Stimulated activated naive CD8-positive, alpha-beta T cell treated with anti-CD3 and anti-CD28 coated beads, Interleukin-15, amount 100 ng/mL, for 72 hours (primary cell): ENCODE measurements at regions not wholly inside any gene's neighbourhood (a gene's known extent, or its start where the extent isn't known, plus 50 kb on each side); places are given as distances from the start of the nearest gene placed in this dataset.
"Not testable (repeated sequence)": the region's sequence is repeated elsewhere in the genome, so short reads cannot be mapped to it uniquely, and the experiment has no call there.

Source experiments
- ATAC-seq: fragments of 150-1000 bp; cut with Tn5 transposase; 2 replicates; pipeline ENCODE4 v1.10.0; 2021; ENCODE audit warnings: mild to moderate bottlenecking, moderate library complexity
- DNase-seq, 2 donors: peaks; one replicate each; pipeline ENCODE4 v3.0.0; 2021 to 2022
- H3K27ac Mint-ChIP-seq, 2 donors: one replicate each; pipeline ENCODE4 v1.8.0; 2022; ENCODE audit warnings: mild to moderate bottlenecking in 2 of 2, mixed read lengths in 2 of 2, moderate library complexity in 2 of 2
- H3K27me3 Mint-ChIP-seq: one replicate; pipeline ENCODE4 v1.8.0; 2022; ENCODE audit warnings: mixed read lengths
- H3K4me1 Mint-ChIP-seq: one replicate; pipeline ENCODE4 v1.8.0; 2022; ENCODE audit warnings: mild to moderate bottlenecking, mixed read lengths
- H3K4me3 Mint-ChIP-seq, 2 donors: one replicate each; pipeline ENCODE4 v1.8.0; 2022; ENCODE audit warnings: mild to moderate bottlenecking in 2 of 2, mixed read lengths in 2 of 2, moderate library complexity in 1 of 2
- H3K9me3 Mint-ChIP-seq, 2 donors: one replicate each; pipeline ENCODE4 v1.8.0; 2022; ENCODE audit warnings: mixed read lengths in 2 of 2

DNA sequence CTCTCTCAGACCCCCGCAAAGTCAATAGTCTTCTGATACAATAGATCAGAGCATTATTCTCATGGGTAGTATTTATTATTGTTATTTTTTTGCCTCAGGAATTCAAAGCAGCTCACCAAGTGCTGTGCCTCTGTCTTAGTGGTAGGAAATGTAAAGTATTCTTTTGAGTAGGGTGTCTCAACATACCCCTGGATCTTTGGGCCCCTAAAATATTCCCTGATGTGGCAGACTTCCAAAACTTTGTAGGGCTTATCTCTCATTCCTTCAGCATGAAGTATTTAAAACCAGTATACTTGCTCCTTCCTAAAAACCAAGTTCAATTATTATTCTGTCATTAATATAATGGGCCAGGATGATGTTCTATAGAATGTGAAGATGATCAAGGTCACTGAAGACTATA lies 115.3 kb upstream of the ZNF827 start:
- ATAC-seq (no peak), DNase-seq (no peak)
- H3K4me3 Mint-ChIP-seq: no peak overlapping the region
- H3K27ac Mint-ChIP-seq: no peak overlapping the region
- H3K9me3 Mint-ChIP-seq: peaks cover 0 to under 1% of the 10 kb centered on the region in 2 donors
- no peaks in the 10 kb centered on the region for H3K4me1 Mint-ChIP-seq
- H3K27me3 Mint-ChIP-seq: no peaks in the 10 kb centered on the region

DNA sequence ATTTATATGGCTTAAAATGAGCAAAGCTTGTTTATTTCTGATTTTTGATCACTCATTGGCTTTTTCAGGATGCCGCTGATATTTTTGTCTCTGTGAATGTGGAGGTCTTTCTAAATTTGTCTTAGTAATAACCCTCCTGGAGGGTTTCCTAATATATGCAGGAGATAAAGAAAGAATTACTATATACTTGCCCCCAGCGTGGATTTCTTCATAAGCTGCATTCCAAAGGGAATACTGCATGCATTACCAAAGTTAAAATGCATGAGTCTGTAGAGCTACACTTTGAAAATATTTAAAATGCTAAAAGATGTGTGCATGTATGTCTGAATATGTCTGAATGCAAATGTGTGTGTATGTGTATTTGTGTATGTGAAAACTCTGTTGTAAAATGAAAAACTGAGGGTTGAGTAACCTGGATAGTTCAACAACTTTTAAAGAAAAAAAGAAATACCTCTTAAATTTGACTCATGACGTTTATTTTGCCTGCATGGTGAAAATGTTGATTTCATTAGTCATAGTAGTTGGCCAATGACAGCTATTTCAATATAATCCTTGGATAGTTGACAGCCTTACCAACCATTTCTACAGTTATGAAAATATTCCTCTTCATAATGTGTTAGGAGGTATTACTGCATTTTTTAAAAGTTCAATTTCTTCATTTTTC lies 113.2 kb upstream of the ZNF827 start:
- no peaks in the 10 kb centered on the region for H3K4me1 Mint-ChIP-seq
- H3K27me3 Mint-ChIP-seq: peaks cover 8% of the 10 kb centered on the region
- H3K4me3 Mint-ChIP-seq: no peak overlapping the region
- H3K27ac Mint-ChIP-seq: no peak overlapping the region
- DNase-seq (no peak), ATAC-seq (no peak)
- peaks cover 7 to 10% of the 10 kb centered on the region in 2 donors for H3K9me3 Mint-ChIP-seq

DNA sequence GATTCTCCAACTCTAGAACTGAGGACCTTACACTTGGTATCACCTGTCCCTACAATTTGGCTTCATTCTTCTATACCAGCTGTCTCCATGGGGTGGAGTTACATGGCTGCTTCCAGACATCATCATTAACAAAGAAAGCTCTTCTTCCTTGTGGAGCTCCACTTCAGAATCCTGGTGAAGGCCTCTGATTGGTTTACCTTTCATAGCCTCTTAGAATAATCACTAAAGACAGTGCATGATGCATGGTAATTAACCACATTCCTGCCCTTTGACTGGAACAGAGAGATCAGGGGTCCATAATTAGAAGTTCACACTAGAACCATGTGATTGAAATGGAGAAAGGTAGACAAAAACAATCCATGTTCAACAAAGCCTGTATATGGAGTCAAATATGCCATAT lies 112.6 kb upstream of the ZNF827 start:
- Mint-ChIP-seq H3K4me3 (no peak overlapping the region), H3K27ac (no peak overlapping the region), H3K4me1 (no peaks in the 10 kb centered on the region), H3K27me3 (peaks cover 8% of the 10 kb centered on the region), H3K9me3 (peaks cover 10% of the 10 kb centered on the region in 2 donors)
- no peak for DNase-seq
- ATAC-seq: no peak

DNA sequence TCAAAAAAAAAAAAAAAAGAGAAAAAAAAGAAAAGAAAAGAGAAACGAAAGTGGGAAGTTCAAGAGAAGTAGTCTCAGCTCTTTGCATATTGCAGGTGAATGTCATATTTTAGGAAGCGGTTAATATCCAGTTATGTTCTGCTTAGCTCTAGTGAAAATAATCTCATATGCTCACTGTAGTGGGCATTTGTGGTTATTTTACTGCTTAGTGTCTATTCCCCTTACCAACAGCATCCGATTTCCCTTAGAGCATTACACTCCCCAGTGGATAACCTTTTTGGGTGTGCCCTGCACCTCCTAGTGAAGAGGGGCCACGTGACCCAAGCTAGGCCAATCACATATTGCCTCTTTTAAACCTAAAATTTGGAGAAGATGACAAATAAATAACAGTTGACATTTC lies 111.2 kb upstream of the ZNF827 start:
- H3K27ac Mint-ChIP-seq: no peak overlapping the region
- no peak overlapping the region for H3K4me3 Mint-ChIP-seq
- ATAC-seq (no peak), DNase-seq (no peak)
- H3K27me3 Mint-ChIP-seq: peaks cover 16% of the 10 kb centered on the region
- peaks cover 10% of the 10 kb centered on the region in 2 donors for H3K9me3 Mint-ChIP-seq
- no peaks in the 10 kb centered on the region for H3K4me1 Mint-ChIP-seq

DNA sequence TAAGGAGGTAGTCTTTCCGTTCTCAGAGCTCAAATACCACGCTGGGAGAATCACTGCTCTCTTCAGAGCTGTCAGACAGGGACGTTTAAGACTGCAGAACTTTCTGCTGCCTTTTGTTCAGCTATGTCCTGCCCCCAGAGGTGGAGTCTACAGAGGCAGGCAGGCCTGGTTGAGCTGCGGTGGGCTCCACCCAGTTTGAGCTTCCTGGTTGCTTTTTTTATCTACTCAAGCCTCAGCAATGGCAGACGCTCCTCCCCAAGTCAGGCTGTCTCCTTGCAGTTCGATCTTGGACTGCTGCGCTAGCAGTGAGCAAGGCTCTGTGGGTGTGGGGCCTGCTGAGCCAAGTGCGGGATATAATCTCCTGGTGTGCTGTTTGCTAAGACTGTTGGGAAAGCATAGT lies 109.1 kb upstream of the ZNF827 start:
- not testable (repeated sequence) for H3K27ac Mint-ChIP-seq, ATAC-seq, DNase-seq, H3K4me1 Mint-ChIP-seq, H3K4me3 Mint-ChIP-seq
- peaks cover 27% of the 10 kb centered on the region for H3K27me3 Mint-ChIP-seq
- H3K9me3 Mint-ChIP-seq: peaks cover 10% of the 10 kb centered on the region in 2 donors

DNA sequence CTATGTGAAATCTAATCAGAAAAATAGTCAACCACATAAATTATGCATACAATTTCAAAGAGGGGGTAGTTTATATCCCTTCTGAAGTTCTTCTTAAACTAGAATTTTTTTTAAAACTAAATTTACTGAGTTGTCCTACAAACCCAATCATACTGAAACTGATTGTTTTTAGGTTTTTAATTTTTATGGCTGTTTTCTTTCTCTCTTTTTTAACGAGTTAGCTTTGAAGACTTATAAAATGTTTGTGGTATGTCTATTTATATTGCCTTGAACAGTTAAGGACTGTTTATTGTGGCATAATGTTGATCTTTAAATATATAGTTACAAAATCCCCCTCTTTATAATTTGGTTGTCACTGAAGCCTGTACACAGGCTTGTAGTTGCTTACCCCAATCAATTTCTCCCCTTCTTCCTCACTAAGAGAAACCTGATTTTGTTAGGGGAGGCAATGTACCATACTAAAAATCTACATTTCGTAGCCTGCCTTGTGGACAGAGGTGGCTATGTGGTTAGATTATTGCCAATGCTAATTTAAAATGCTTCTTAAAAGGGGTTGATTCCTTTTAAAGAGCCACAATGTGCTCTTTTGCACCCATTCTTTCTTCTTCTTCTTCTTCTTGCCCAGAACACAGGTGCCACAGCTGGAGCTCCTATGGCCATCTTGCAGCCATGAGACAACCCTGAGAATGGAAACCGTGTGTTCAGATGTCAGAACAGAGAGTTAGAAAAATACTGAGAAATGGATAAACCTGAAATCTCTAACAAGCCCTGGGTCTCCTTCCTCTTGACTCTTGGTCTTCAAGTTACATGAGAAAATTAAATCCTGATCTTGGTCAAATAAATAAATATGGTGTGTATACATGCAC lies 102.7 kb upstream of the ZNF827 start:
- H3K9me3 Mint-ChIP-seq: no peaks in the 10 kb centered on the region
- DNase-seq (no peak), ATAC-seq (no peak)
- H3K4me1 Mint-ChIP-seq: no peaks in the 10 kb centered on the region
- peaks cover 19% of the 10 kb centered on the region for H3K27me3 Mint-ChIP-seq
- H3K4me3 Mint-ChIP-seq: no peak overlapping the region
- H3K27ac Mint-ChIP-seq: no peak overlapping the region

DNA sequence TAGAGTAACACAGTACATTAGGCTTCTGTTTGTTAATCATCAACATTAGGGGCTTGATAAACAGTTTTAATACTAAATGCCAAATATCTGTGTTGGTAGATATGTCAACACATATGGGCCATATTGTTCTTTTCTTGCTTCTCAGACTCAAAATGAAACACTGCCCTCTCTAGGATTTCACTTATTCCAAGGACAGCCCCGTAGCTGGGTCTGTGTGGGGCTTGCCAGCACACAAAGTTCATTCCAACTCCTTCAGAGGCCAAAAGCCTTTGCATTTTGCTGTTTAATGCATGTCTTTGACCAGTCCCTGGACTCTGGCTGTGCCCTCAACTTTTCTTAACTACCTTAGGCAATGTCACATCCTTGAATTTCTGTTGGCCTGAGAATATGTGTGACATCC lies 102.0 kb upstream of the ZNF827 start:
- Mint-ChIP-seq H3K27ac (no peak overlapping the region), H3K27me3 (peaks cover 19% of the 10 kb centered on the region), H3K9me3 (no peaks in the 10 kb centered on the region), H3K4me3 (no peak overlapping the region), H3K4me1 (no peaks in the 10 kb centered on the region)
- no peak for DNase-seq
- ATAC-seq: no peak

DNA sequence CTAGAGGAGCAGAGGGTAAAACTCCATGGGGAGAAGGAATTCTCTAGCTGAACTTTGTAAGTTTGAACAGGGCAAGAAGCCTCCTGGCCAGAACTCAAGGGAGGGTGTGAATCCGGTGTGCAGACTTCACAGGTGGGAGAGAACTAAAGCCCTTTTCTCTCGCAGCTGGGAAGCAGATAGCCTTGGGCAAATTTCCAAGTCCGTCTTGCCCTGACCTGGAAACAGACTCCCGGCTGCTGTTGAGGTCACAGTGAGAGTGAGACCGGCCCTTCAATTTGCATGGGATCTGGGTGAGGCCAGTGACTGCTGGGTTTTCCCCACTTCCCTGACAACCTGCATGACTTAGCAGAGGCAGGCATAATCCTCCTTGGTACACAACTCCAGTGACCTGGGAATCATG lies 94.5 kb upstream of the ZNF827 start:
- DNase-seq (no peak), ATAC-seq (no peak)
- Mint-ChIP-seq H3K4me1 (peaks cover 6% of the 10 kb centered on the region), H3K27me3 (peaks cover 7% of the 10 kb centered on the region), H3K9me3 (peaks cover 7 to 10% of the 10 kb centered on the region in 2 donors), H3K4me3 (no peak overlapping the region), H3K27ac (no peak overlapping the region)

DNA sequence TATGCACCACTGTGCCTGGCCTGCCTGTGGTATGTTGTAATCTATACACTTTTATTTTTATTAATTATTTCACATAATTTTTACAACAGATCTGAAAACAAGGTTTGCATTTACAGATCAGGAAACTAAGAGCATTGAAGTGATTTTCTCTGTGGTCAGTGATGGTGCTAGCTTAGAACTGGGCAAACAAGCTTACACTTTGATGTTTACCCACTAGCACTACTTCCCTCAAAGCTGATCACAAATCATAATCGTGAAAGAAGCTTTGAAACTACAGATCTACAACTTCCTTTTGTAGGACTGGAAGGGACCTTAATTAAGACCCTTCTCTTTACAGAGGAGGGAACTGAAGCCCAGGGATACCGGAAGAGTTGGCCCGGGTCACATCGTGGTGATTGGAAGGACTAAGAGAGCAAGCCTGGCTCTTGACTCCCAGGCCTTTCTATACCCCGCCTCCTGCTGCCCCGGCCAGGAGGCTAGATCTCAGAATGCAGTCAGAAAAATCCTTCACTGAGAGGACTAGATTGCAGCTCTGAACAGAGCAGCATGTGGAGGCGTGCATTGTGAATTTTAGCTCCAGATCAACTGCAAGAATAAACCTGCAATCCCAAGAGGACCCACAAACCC lies 93.7 kb upstream of the ZNF827 start:
- no peak overlapping the region for H3K27ac Mint-ChIP-seq
- no peak overlapping the region for H3K4me3 Mint-ChIP-seq
- no peak for ATAC-seq
- peaks cover 6% of the 10 kb centered on the region for H3K4me1 Mint-ChIP-seq
- H3K9me3 Mint-ChIP-seq: peaks cover 7 to 10% of the 10 kb centered on the region in 2 donors
- peaks cover 7% of the 10 kb centered on the region for H3K27me3 Mint-ChIP-seq
- DNase-seq: no peak

DNA sequence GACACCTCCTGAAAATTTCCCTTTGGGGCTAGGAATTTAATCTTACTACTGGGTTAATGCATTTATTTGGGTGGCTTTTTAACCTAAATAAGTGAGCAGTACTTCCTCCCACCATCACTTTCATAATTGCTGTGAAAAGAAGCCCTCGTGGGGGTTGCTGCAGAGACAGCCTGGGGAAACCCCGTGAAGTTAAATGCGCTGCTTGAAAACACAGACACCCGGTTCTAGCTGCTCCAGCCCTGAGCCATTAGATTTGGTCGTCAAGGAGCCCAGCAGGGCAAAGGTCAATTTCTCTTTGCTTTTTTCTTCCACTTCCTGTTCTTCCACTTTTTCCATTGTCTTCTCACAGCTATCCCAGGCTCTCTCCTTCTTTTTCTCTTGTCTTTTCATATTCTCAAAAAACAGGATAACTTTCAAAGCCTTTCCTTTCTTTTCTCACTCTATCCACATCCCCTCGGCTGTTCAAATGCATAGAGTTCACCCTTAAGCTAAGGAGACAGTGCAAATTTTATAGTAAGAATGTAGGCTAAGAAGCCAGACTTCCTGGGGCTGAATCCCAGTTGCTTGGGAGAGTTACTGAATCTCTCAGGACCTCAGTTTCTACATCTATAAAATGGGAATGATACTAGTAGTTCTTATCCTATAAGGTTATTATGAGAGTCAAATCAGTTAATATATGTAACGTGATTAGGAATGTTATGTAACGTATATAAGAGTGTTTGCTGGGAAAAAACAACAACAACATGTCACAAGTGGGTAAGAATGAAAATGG lies 91.5 kb upstream of the ZNF827 start:
- ATAC-seq: peak; percentile 54
- no peak for DNase-seq

DNA sequence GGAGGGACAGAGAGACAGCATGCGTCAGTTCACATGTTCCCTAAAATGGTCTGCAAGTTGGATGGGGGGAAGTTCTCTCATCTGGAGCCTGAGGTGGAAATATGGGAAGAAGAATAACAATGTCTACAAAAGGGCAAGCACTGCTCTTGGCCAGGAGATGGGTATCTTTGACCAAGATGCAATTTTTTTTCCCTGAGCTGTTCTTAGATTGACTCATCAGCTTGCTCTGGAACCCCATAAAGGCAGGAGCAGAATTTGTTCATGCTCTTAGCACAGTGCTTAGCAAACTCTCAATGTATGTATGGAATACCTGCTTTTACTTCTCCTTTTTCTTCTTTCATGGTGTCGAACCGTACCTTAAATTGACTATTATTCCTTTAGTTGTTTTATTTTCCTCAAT lies 90.5 kb upstream of the ZNF827 start:
- Mint-ChIP-seq H3K4me3 (no peak overlapping the region), H3K27ac (no peak overlapping the region), H3K9me3 (peaks cover 3 to 6% of the 10 kb centered on the region in 2 donors), H3K27me3 (peaks cover 15% of the 10 kb centered on the region), H3K4me1 (peaks cover 6% of the 10 kb centered on the region)
- DNase-seq (no peak), ATAC-seq (no peak)

More for the DNA sequence above, 91.5 kb upstream of the ZNF827 start:
- H3K9me3 Mint-ChIP-seq: peaks cover 7 to 10% of the 10 kb centered on the region in 2 donors
- peak overlapping the region in 1 of 2 donors; percentile 16 for H3K27ac Mint-ChIP-seq
- H3K4me1 Mint-ChIP-seq: peaks cover 6% of the 10 kb centered on the region
- H3K4me3 Mint-ChIP-seq: no peak overlapping the region
- peaks cover 15% of the 10 kb centered on the region for H3K27me3 Mint-ChIP-seq

DNA sequence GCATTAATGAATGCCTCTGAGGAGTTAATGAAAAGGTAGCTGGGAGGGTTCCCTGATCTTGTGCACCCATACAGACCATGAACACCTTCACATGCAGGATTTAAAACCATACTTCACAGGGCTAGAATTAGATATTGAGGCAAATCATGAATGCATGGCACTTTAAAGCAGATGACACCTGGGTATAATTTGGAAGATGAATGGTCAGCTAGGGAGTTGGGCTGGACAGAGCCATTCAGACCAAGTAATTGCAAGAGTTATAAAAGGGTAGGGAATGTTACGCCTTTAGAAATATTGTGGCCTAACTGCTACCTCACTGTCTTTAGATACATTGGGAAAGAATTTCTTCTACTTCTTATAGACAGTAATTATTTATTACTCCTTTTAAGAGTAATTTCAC lies 89.1 kb upstream of the ZNF827 start:
- H3K27me3 Mint-ChIP-seq: peaks cover 11% of the 10 kb centered on the region
- H3K4me3 Mint-ChIP-seq: no peak overlapping the region
- H3K27ac Mint-ChIP-seq: no peak overlapping the region
- peaks cover 6% of the 10 kb centered on the region for H3K4me1 Mint-ChIP-seq
- DNase-seq: no peak
- no peak for ATAC-seq
- no peaks in the 10 kb centered on the region for H3K9me3 Mint-ChIP-seq

DNA sequence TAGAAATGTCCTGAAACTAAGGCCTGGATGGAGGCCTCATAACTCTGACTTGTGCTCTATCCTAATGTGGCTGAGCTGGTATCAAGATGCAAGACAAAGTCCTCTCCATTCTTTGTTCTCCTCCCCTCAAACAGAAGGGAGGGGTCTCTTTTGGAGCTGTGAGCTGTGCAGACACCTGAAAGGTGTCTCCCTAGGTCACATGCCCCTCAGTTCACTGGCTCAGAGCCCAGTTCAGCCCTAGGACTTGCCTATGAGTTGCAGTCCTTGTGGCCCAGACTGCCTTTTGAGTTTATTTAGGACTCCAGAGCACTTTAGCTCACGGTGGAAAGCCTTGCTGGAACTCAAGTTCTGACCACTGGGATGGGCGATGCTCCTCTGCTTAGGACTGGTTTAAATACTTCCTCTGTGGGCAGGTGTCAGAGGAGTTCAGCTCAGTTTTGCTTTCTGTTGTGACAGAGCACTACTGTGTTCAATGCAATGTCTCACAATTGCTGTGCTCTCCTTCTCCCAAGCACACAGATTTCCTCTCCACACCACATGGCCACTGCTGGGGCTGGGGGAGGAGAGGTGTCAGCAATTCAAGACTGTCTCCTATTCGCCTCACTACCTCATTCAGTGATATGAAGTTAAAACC lies 84.8 kb upstream of the ZNF827 start:
- ATAC-seq: no peak
- no peak overlapping the region for H3K4me3 Mint-ChIP-seq

DNA sequence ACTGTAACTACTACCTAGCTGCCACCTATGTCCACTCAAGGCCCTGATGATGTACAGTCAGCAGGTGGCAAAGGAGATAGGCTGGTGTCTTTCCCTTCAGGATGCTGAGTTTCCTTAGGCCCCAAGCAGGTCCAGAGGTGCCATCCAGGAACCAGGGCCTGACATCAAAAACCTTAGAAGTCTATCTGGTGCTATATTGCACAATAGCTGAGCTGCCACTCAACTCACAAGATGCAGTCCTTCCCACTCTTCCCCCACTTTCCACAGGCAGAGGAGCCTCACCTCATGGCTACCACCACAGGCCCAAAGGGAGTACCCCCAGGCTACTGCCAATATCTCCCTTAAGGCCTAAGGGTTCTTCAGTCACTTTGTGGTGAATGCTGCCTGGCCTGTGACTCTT lies 83.9 kb upstream of the ZNF827 start:
- ATAC-seq (no peak), DNase-seq (no peak)
- Mint-ChIP-seq H3K4me3 (no peak overlapping the region), H3K4me1 (no peaks in the 10 kb centered on the region), H3K27ac (no peak overlapping the region), H3K9me3 (peaks cover 0 to 4% of the 10 kb centered on the region in 2 donors), H3K27me3 (peaks cover 45% of the 10 kb centered on the region)

More for the DNA sequence above, 84.8 kb upstream of the ZNF827 start:
- Mint-ChIP-seq H3K4me1 (no peaks in the 10 kb centered on the region), H3K9me3 (peaks cover 0 to 4% of the 10 kb centered on the region in 2 donors), H3K27ac (no peak overlapping the region), H3K27me3 (peaks cover 36% of the 10 kb centered on the region)
- DNase-seq: no peak

DNA sequence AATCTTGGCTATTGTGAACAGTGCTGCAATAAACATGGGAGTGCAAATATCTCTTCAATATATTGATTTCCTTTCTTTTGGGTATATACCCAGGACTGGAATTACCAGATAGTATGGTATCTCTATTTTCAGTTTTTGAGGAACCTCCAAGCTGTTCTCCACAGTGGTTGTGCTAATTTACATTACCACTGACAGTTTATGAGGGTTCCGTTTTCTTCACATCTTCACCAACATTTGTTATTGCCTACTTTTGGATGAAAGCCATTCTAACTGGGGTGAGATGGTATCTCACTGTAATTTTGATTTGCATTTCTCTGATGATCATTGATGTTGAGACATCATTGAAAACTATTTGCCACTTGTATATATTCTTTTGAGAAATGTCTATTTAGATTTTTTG lies 79.6 kb upstream of the ZNF827 start:
- peaks cover 38% of the 10 kb centered on the region for H3K27me3 Mint-ChIP-seq
- no peak overlapping the region for H3K27ac Mint-ChIP-seq
- H3K9me3 Mint-ChIP-seq: peaks cover 4 to 7% of the 10 kb centered on the region in 2 donors
- no peak overlapping the region for H3K4me3 Mint-ChIP-seq
- no peak for DNase-seq
- no peaks in the 10 kb centered on the region for H3K4me1 Mint-ChIP-seq
- ATAC-seq: no peak
